ENCODE measurements at regions not wholly inside any gene's neighbourhood (a gene's known extent, or its start where the extent isn't known, plus 50 kb on each side); places are given as distances from the start of the nearest gene placed in this dataset.

GRCh38 chr13:56850852-56851251, 289.9 kb upstream of the PRR20A start:
- TF ChIP-seq, protein P1, sequence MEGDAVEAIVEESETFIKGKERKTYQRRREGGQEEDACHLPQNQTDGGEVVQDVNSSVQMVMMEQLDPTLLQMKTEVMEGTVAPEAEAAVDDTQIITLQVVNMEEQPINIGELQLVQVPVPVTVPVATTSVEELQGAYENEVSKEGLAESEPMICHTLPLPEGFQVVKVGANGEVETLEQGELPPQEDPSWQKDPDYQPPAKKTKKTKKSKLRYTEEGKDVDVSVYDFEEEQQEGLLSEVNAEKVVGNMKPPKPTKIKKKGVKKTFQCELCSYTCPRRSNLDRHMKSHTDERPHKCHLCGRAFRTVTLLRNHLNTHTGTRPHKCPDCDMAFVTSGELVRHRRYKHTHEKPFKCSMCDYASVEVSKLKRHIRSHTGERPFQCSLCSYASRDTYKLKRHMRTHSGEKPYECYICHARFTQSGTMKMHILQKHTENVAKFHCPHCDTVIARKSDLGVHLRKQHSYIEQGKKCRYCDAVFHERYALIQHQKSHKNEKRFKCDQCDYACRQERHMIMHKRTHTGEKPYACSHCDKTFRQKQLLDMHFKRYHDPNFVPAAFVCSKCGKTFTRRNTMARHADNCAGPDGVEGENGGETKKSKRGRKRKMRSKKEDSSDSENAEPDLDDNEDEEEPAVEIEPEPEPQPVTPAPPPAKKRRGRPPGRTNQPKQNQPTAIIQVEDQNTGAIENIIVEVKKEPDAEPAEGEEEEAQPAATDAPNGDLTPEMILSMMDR (IDR thresholded peaks at IDR 0.05; ENCODE audit: insufficient read depth, low read depth, low read length): no peak
- TF ChIP-seq EZH2 (IDR thresholded peaks at IDR 0.05; ENCODE audit: insufficient read depth, low read length): no peak

Data from astrocyte (in vitro differentiated cells and primary cell).